ENCODE measurements at regions not wholly inside any gene's neighbourhood (a gene's known extent, or its start where the extent isn't known, plus 50 kb on each side); places are given as distances from the start of the nearest gene placed in this dataset.

- no peaks in the 10 kb centered on the region for H3K4me1 ChIP-seq (ENCODE audit: control insufficient read depth, insufficient read depth, low read length)
- ChIA-PET CTCF (no interaction called here), POLR2A (no interaction called here)
- peaks cover 6% of the 10 kb centered on the region; the same call in 1 of the 2 replicates for H3K9me3 ChIP-seq (ENCODE audit: control insufficient read depth, insufficient read depth, low read depth, low read length)
- H3K36me3 ChIP-seq (ENCODE audit: control insufficient read depth, insufficient read depth, low read length) = no peaks in the 10 kb centered on the region
- in situ Hi-C loops (cut with HindIII; ENCODE audit: low pct_unique_long_range_greater_than_20kb, low sequenced_read_pairs) = no loop called here
- H3K4me3 ChIP-seq (ENCODE audit: low read depth in 2 of 2, low read length in 2 of 2) = no peak overlapping the region
- no peak for DNase-seq (ENCODE audit: low read depth, low spot score)
- no peaks in the 10 kb centered on the region for H3K27me3 ChIP-seq (ENCODE audit: control insufficient read depth, insufficient read depth, low read length)
- no peak overlapping the region for H3K27ac ChIP-seq (ENCODE audit: low read length)
- ATAC-seq = no peak
- no TSS peak for BruUV-seq (replicated peaks)
- no peak for TF ChIP-seq SIN3A (IDR thresholded peaks at IDR 0.05; ENCODE audit: borderline replicate concordance, insufficient read depth, low read depth, low read length)
- TF ChIP-seq POLR2AphosphoS5 (IDR thresholded peaks at IDR 0.05; ENCODE audit: low read depth, low read length) = no peak
- TF ChIP-seq REST (IDR thresholded peaks at IDR 0.05; ENCODE audit: insufficient read depth in 1 of 2, low read depth in 2 of 2, low read length in 1 of 2) = no peak
- TF ChIP-seq TCF7L2 (IDR thresholded peaks at IDR 0.05; ENCODE audit: low read depth, low read length) = no peak
- no peak for TF ChIP-seq CTCF (IDR thresholded peaks at IDR 0.05)
- intact Hi-C loops (cut with micrococcal nuclease; ENCODE audit: unreplicated experiment) = loop anchor here (10.0 kb wide), 1 partner anchor 583 kb away; no protein-coding TSS in a partner anchor
These were observed 316.3 kb upstream of the ECI2 start for GRCh38 chr6:4451718-4452117.

- BruUV-seq (replicated peaks) = no TSS peak
- H3K27ac ChIP-seq (ENCODE audit: low read length) = no peak overlapping the region
- in situ Hi-C loops (cut with HindIII; ENCODE audit: low pct_unique_long_range_greater_than_20kb, low sequenced_read_pairs) = no loop called here
- no peak overlapping the region for H3K4me3 ChIP-seq (ENCODE audit: low read depth in 2 of 2, low read length in 2 of 2)
- intact Hi-C loops (cut with micrococcal nuclease; ENCODE audit: unreplicated experiment) = loop anchor here (10.0 kb wide), 1 partner anchor 584 kb away; no protein-coding TSS in a partner anchor
- no peaks in the 10 kb centered on the region for H3K36me3 ChIP-seq (ENCODE audit: control insufficient read depth, insufficient read depth, low read length)
- TF ChIP-seq CTCF (IDR thresholded peaks at IDR 0.05) (no peak), REST (IDR thresholded peaks at IDR 0.05; ENCODE audit: insufficient read depth in 1 of 2, low read depth in 2 of 2, low read length in 1 of 2) (no peak), TCF7L2 (IDR thresholded peaks at IDR 0.05; ENCODE audit: low read depth, low read length) (no peak), POLR2AphosphoS5 (IDR thresholded peaks at IDR 0.05; ENCODE audit: low read depth, low read length) (no peak), SIN3A (IDR thresholded peaks at IDR 0.05; ENCODE audit: borderline replicate concordance, insufficient read depth, low read depth, low read length) (no peak)
- ChIA-PET POLR2A (no interaction called here), CTCF (interaction anchor here (0.6 kb wide), 1 partner anchor 515 kb away, joined by 4 read pairs; no protein-coding TSS in a partner anchor)
- H3K9me3 ChIP-seq (ENCODE audit: control insufficient read depth, insufficient read depth, low read depth, low read length) = peaks cover 6% of the 10 kb centered on the region; the same call in 1 of the 2 replicates
- ATAC-seq (no peak), DNase-seq (ENCODE audit: low read depth, low spot score) (no peak)
- no peaks in the 10 kb centered on the region for H3K4me1 ChIP-seq (ENCODE audit: control insufficient read depth, insufficient read depth, low read length)
- no peaks in the 10 kb centered on the region for H3K27me3 ChIP-seq (ENCODE audit: control insufficient read depth, insufficient read depth, low read length)
These were observed 315.7 kb upstream of the ECI2 start for GRCh38 chr6:4451081-4451480.

Data from Panc1 (cell line).